ENCODE measurements at regions not wholly inside any gene's neighbourhood (a gene's known extent, or its start where the extent isn't known, plus 50 kb on each side); places are given as distances from the start of the nearest gene placed in this dataset.

DNA sequence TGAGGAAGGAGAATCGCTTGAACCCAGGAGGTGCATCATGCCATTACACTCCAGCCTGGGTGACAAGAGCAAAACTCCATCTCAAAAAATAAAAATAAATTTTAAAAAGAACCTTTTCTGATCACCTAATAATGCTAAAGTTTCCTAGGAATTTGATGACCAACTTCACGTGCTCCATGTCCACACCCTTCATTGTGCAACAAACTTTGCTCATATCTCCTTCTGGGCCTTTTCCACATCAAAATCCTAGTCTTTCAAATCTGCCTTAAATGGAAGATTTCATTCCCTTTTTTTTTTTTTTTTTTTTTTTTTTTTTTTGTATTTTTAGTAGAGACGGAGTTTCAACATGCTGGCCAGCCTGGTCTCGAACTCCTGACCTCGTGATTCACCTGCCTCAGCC is 112.5 kb upstream of the LOC128125822 start (continued):
- TF ChIP-seq ZNF530 (tag by site-specific recombination; IDR thresholded peaks at IDR 0.05; ENCODE audit: low read depth) (no peak), ZNF473 (tag by site-specific recombination; IDR thresholded peaks at IDR 0.05) (no peak), ZNF654 (tag by site-specific recombination; IDR thresholded peaks at IDR 0.05; ENCODE audit: low read depth) (no peak), ZNF354C (tag by site-specific recombination; IDR thresholded peaks at IDR 0.05; ENCODE audit: borderline replicate concordance, low read depth) (no peak), SETDB1 (IDR thresholded peaks at IDR 0.05; ENCODE audit: insufficient read length, low read length) (no peak), ZNF514 (tag by site-specific recombination; IDR thresholded peaks at IDR 0.05) (no peak)

- Histone ChIP-seq H3K9me3 (ENCODE audit: control insufficient read depth, insufficient read depth, low read depth, low read length) (no peaks in the 10 kb centered on the region), H3K4me1 (ENCODE audit: control insufficient read depth, insufficient read depth, low read length) (no peaks in the 10 kb centered on the region), H3K27ac (ENCODE audit: extremely low read depth, low read depth, low read length) (no peak overlapping the region), H3K4me3 (ENCODE audit: low read depth, low read length) (no peak overlapping the region), H3K36me3 (ENCODE audit: control insufficient read depth in 2 of 2, insufficient read depth in 1 of 2, low read length in 2 of 2) (no peaks in the 10 kb centered on the region; a peak in 1 of 3 replicates)
- TF ChIP-seq KLF1 (tag by site-specific recombination; IDR thresholded peaks at IDR 0.05) (no peak), ZBTB1 (tag by site-specific recombination; IDR thresholded peaks at IDR 0.05) (no peak), GLIS2 (tag by site-specific recombination; IDR thresholded peaks at IDR 0.05) (no peak), ZNF571 (tag by site-specific recombination; IDR thresholded peaks at IDR 0.05) (no peak), GLI2 (tag by site-specific recombination; IDR thresholded peaks at IDR 0.05; ENCODE audit: borderline replicate concordance, low read depth) (no peak), ZNF600 (tag by site-specific recombination; IDR thresholded peaks at IDR 0.05) (no peak), ZNF692 (tag by site-specific recombination; IDR thresholded peaks at IDR 0.05) (no peak), ZNF426 (tag by site-specific recombination; IDR thresholded peaks at IDR 0.05) (no peak)
- TF ChIP-seq, protein P1, sequence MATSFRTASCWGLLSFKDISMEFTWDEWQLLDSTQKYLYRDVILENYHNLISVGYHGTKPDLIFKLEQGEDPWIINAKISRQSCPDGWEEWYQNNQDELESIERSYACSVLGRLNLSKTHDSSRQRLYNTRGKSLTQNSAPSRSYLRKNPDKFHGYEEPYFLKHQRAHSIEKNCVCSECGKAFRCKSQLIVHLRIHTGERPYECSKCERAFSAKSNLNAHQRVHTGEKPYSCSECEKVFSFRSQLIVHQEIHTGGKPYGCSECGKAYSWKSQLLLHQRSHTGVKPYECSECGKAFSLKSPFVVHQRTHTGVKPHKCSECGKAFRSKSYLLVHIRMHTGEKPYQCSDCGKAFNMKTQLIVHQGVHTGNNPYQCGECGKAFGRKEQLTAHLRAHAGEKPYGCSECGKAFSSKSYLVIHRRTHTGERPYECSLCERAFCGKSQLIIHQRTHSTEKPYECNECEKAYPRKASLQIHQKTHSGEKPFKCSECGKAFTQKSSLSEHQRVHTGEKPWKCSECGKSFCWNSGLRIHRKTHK (tag by site-specific recombination; IDR thresholded peaks at IDR 0.05): no peak
- CTCF ChIA-PET: interaction anchor here (1.2 kb wide), 1 partner anchor 138 kb away, joined by 3 read pairs; no protein-coding TSS in a partner anchor
- POLR2A ChIA-PET: no interaction called here
These were observed 111.3 kb upstream of the LOC128125822 start for GRCh38 chr6:63460971-63461370.

- Histone ChIP-seq H3K4me1 (ENCODE audit: control insufficient read depth, insufficient read depth, low read length) (no peaks in the 10 kb centered on the region), H3K9me3 (ENCODE audit: control insufficient read depth, insufficient read depth, low read depth, low read length) (no peaks in the 10 kb centered on the region), H3K27ac (ENCODE audit: extremely low read depth, low read depth, low read length) (no peak overlapping the region), H3K4me3 (ENCODE audit: low read depth, low read length) (no peak overlapping the region), H3K36me3 (ENCODE audit: control insufficient read depth in 2 of 2, insufficient read depth in 1 of 2, low read length in 2 of 2) (no peaks in the 10 kb centered on the region)
- ChIA-PET CTCF (no interaction called here), POLR2A (no interaction called here)
- no peak for TF ChIP-seq OSR2 (tag by site-specific recombination; IDR thresholded peaks at IDR 0.05)
- no peak for TF ChIP-seq ZNF837 (tag by site-specific recombination; IDR thresholded peaks at IDR 0.05)
- TF ChIP-seq ZNF416 (tag by site-specific recombination; IDR thresholded peaks at IDR 0.05): no peak
- no peak for TF ChIP-seq ZNF23 (tag by site-specific recombination; IDR thresholded peaks at IDR 0.05; ENCODE audit: borderline replicate concordance)
- TF ChIP-seq HOXA7 (CRISPR knock-in tag; IDR thresholded peaks at IDR 0.05; ENCODE audit: borderline replicate concordance): no peak
- TF ChIP-seq ZSCAN30 (tag by site-specific recombination; IDR thresholded peaks at IDR 0.05): no peak
- TF ChIP-seq, protein P2, sequence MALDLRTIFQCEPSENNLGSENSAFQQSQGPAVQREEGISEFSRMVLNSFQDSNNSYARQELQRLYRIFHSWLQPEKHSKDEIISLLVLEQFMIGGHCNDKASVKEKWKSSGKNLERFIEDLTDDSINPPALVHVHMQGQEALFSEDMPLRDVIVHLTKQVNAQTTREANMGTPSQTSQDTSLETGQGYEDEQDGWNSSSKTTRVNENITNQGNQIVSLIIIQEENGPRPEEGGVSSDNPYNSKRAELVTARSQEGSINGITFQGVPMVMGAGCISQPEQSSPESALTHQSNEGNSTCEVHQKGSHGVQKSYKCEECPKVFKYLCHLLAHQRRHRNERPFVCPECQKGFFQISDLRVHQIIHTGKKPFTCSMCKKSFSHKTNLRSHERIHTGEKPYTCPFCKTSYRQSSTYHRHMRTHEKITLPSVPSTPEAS (tag by site-specific recombination; IDR thresholded peaks at IDR 0.05): no peak
- no peak for TF ChIP-seq ZNF701 (tag by site-specific recombination; IDR thresholded peaks at IDR 0.05)
- no peak for TF ChIP-seq ZNF561 (tag by site-specific recombination; IDR thresholded peaks at IDR 0.05; ENCODE audit: borderline replicate concordance)
- no peak for TF ChIP-seq SALL2 (tag by site-specific recombination; IDR thresholded peaks at IDR 0.05; ENCODE audit: borderline replicate concordance)
- no peak for TF ChIP-seq ZNF521 (tag by site-specific recombination; IDR thresholded peaks at IDR 0.05)
- TF ChIP-seq ZNF488 (tag by site-specific recombination; IDR thresholded peaks at IDR 0.05): no peak
- TF ChIP-seq ZNF148 (tag by site-specific recombination; IDR thresholded peaks at IDR 0.05; ENCODE audit: borderline replicate concordance): no peak
These were observed 108.2 kb upstream of the LOC128125822 start for GRCh38 chr6:63464060-63464459.

All from HEK293 (cell line).